ENCODE measurements at regions not wholly inside any gene's neighbourhood (a gene's known extent, or its start where the extent isn't known, plus 50 kb on each side); places are given as distances from the start of the nearest gene placed in this dataset.
"Not testable (repeated sequence)": the region's sequence is repeated elsewhere in the genome, so short reads cannot be mapped to it uniquely, and the experiment has no call there.

DNA sequence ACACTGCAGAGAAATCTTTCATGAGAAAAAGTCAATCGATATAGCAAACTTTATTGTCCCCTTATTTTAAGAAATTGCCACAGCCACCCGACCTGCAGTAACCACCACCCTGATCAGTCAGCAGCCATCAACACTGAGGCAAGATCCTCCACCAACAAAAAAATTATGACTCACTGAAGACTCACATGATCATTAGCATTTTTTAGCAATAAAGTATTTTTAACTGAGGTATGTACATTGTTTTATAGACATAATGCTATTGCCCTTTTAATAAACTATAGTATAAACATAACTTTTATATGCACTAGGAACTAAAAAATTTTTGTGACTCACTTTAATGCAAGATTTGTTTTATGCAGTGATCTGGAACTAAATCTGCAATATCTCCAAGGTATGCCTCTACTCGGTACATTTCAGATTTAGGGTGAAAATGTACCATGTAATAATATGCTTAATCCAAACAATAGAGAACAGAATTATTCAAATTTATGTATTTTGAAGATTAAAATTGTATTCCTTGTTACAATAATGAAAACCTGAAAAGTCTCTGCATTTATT lies 79.2 kb upstream of the CEP126 start:
- Histone ChIP-seq H3K36me3 (no peaks in the 10 kb centered on the region), H3K9me3 (ENCODE audit: low read depth) (no peaks in the 10 kb centered on the region), H3F3A (ENCODE audit: low read depth) (no peaks in the 10 kb centered on the region), H3K4me2 (no peak overlapping the region), H3K4me3 (no peak overlapping the region), H2AFZ (replicated peaks) (no peak overlapping the region), H4K20me1 (ENCODE audit: low read depth) (no peaks in the 10 kb centered on the region), H3K4me1 (peaks cover 5% of the 10 kb centered on the region), H3K9ac (no peak overlapping the region), H3K79me2 (ENCODE audit: low read depth) (no peaks in the 10 kb centered on the region), H3K27ac (no peak overlapping the region), H3K27me3 (no peaks in the 10 kb centered on the region)
- H3K36me3 Mint-ChIP-seq = no peaks in the 10 kb centered on the region
- DNase-seq (ENCODE audit: low spot score) = no peak
- no peak overlapping the region for H3K4me3 Mint-ChIP-seq
- TF ChIP-seq, protein P1, sequence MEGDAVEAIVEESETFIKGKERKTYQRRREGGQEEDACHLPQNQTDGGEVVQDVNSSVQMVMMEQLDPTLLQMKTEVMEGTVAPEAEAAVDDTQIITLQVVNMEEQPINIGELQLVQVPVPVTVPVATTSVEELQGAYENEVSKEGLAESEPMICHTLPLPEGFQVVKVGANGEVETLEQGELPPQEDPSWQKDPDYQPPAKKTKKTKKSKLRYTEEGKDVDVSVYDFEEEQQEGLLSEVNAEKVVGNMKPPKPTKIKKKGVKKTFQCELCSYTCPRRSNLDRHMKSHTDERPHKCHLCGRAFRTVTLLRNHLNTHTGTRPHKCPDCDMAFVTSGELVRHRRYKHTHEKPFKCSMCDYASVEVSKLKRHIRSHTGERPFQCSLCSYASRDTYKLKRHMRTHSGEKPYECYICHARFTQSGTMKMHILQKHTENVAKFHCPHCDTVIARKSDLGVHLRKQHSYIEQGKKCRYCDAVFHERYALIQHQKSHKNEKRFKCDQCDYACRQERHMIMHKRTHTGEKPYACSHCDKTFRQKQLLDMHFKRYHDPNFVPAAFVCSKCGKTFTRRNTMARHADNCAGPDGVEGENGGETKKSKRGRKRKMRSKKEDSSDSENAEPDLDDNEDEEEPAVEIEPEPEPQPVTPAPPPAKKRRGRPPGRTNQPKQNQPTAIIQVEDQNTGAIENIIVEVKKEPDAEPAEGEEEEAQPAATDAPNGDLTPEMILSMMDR (IDR thresholded peaks at IDR 0.05) = no peak
- H3K9me3 Mint-ChIP-seq = no peaks in the 10 kb centered on the region
- no peak overlapping the region for H3K27ac Mint-ChIP-seq
- no peaks in the 10 kb centered on the region for H3K4me1 Mint-ChIP-seq
- no peaks in the 10 kb centered on the region for H3K27me3 Mint-ChIP-seq (ENCODE audit: insufficient read depth, low read depth)

DNA sequence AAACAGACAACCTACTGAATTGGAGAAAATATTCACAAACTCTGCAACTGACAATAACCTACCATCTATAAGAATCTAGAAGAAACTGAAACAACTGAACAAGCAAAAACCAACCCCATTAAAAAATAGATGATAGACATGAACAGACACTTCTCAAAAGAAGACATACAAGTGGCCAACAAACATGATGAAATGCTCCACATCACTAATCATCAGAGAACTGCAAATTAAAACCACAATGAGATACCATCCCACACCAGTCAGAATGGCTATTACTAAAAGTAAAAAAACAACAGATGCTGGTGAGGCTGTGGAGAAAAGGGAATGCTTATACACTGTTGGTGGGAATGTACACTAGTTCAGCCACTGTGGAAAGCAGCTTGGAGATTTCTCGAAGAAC lies 84.3 kb upstream of the CEP126 start:
- not testable (repeated sequence) for H3K4me1 ChIP-seq, H3K27ac ChIP-seq, H3K27ac Mint-ChIP-seq

DNA sequence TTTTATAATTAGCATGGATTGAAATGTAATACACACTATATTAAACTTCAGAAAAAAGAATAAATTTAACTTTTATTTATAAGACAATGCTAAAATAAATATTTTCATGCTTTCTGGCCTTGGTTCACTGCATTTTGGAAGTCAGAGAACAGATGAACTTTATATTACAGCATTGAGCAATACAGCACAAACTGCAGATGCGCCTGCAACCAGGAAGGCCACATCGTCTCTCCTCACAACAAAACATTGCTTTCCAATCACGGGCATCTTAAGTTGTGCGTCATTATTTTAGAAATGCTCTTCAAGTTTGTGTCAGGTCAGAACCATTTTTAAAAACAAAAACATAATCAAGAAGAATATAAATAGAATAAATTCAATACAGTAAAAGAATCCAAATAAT lies 89.3 kb upstream of the CEP126 start:
- H3K79me2 ChIP-seq (ENCODE audit: low read depth) = no peaks in the 10 kb centered on the region
- H3K9ac ChIP-seq = no peak overlapping the region
- H3K4me1 ChIP-seq = no peaks in the 10 kb centered on the region
- H3K27ac Mint-ChIP-seq = no peak overlapping the region
- TF ChIP-seq EZH2 (IDR thresholded peaks at IDR 0.05) (no peak), EZH2phosphoT487 (IDR thresholded peaks at IDR 0.05) (no peak)
- TF ChIP-seq, protein P1 (IDR thresholded peaks at IDR 0.05) = no peak
- no peaks in the 10 kb centered on the region for H3K36me3 ChIP-seq
- no peaks in the 10 kb centered on the region for H3K27me3 Mint-ChIP-seq (ENCODE audit: insufficient read depth, low read depth)
- no peaks in the 10 kb centered on the region for H3K27me3 ChIP-seq
- H3K4me2 ChIP-seq = no peak overlapping the region
- H3K27ac ChIP-seq = no peak overlapping the region
- H4K20me1 ChIP-seq (ENCODE audit: low read depth) = no peaks in the 10 kb centered on the region
- H3K9me3 Mint-ChIP-seq = no peaks in the 10 kb centered on the region
- no peak overlapping the region for H2AFZ ChIP-seq (replicated peaks)
- no peak overlapping the region for H3K4me3 Mint-ChIP-seq
- DNase-seq (ENCODE audit: low spot score) = no peak
- no peaks in the 10 kb centered on the region for H3F3A ChIP-seq (ENCODE audit: low read depth)
- H3K9me3 ChIP-seq (ENCODE audit: low read depth) = no peaks in the 10 kb centered on the region
- H3K36me3 Mint-ChIP-seq = no peaks in the 10 kb centered on the region
- H3K4me3 ChIP-seq = no peak overlapping the region
- no peaks in the 10 kb centered on the region for H3K4me1 Mint-ChIP-seq

More for the DNA sequence above, 84.3 kb upstream of the CEP126 start:
- H3K36me3 Mint-ChIP-seq; H3K79me2 ChIP-seq (ENCODE audit: low read depth); H3K9me3 ChIP-seq (ENCODE audit: low read depth); H3K36me3 ChIP-seq; H3K9ac ChIP-seq; H3K27me3 Mint-ChIP-seq (ENCODE audit: insufficient read depth, low read depth); H3K4me3 Mint-ChIP-seq; H3K4me1 Mint-ChIP-seq; DNase-seq (ENCODE audit: low spot score); H4K20me1 ChIP-seq (ENCODE audit: low read depth); H3K9me3 Mint-ChIP-seq; H3K4me2 ChIP-seq; H3F3A ChIP-seq (ENCODE audit: low read depth); H3K4me3 ChIP-seq; H3K27me3 ChIP-seq; H2AFZ ChIP-seq (replicated peaks): not testable (repeated sequence)

DNA sequence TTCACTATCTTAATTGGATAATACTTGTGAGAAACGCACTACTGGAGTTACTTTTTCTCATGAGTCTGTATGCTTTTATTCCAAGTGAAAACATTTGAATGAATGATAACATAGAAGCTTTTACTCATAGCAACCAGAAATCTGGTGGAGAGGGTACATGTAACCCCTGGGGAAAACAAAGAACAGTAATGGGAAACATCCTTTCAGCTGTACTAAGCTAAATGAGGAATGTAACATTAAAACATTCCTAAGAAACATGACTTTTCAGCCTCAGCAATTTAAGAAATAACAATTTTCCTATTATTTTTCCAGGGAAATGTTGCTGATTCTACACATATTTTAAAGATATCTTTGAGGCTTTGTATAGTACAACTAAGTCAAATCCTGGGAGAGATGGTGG lies 97.2 kb upstream of the CEP126 start:
- H3K4me1 ChIP-seq = no peaks in the 10 kb centered on the region
- no peak overlapping the region for H2AFZ ChIP-seq (replicated peaks)
- Mint-ChIP-seq H3K4me1 (no peaks in the 10 kb centered on the region), H3K36me3 (no peaks in the 10 kb centered on the region), H3K27ac (no peak overlapping the region), H3K27me3 (ENCODE audit: insufficient read depth, low read depth) (peaks cover 2% of the 10 kb centered on the region), H3K4me3 (no peak overlapping the region), H3K9me3 (no peaks in the 10 kb centered on the region)
- H3K9me3 ChIP-seq (ENCODE audit: low read depth) = no peaks in the 10 kb centered on the region
- no peak overlapping the region for H3K27ac ChIP-seq
- H3K79me2 ChIP-seq (ENCODE audit: low read depth) = no peaks in the 10 kb centered on the region
- H4K20me1 ChIP-seq (ENCODE audit: low read depth) = no peaks in the 10 kb centered on the region
- H3F3A ChIP-seq (ENCODE audit: low read depth) = no peaks in the 10 kb centered on the region
- no peaks in the 10 kb centered on the region for H3K36me3 ChIP-seq
- H3K4me3 ChIP-seq = no peak overlapping the region
- no peak overlapping the region for H3K4me2 ChIP-seq
- no peak overlapping the region for H3K9ac ChIP-seq
- DNase-seq (ENCODE audit: low spot score) = no peak
- no peak for TF ChIP-seq EZH2phosphoT487 (IDR thresholded peaks at IDR 0.05)
- no peaks in the 10 kb centered on the region for H3K27me3 ChIP-seq
